ENCODE measurements at regions not wholly inside any gene's neighbourhood (a gene's known extent, or its start where the extent isn't known, plus 50 kb on each side); places are given as distances from the start of the nearest gene placed in this dataset.

GRCh38 chr7:153920897-153921296 is 131.3 kb upstream of the DPP6 start:
- Histone ChIP-seq H2BK120ac (ENCODE audit: low read depth, low read length) (no peak overlapping the region), H4K8ac (ENCODE audit: low read depth in 2 of 2, low read length in 2 of 2) (no peak overlapping the region), H3K27ac (ENCODE audit: insufficient read depth, low read length) (no peak overlapping the region), H3K27me3 (ENCODE audit: control insufficient read depth, insufficient read depth, low read length) (no peaks in the 10 kb centered on the region), H2AK9ac (replicated peaks; ENCODE audit: low read depth, low read length, poor library complexity) (no peak overlapping the region), H3K14ac (replicated peaks; ENCODE audit: low read depth, low read length) (no peak overlapping the region), H4K5ac (ENCODE audit: low read depth, low read length) (no peak overlapping the region), H2BK15ac (ENCODE audit: low read depth, low read length) (no peak overlapping the region), H2AK5ac (ENCODE audit: low read depth, low read length) (no peak overlapping the region), H4K20me1 (ENCODE audit: insufficient read depth, low read length) (no peaks in the 10 kb centered on the region), H2BK20ac (ENCODE audit: low read depth, low read length) (no peak overlapping the region), H3K18ac (ENCODE audit: low read depth, low read length) (no peak overlapping the region), H3K56ac (ENCODE audit: extremely low read depth, insufficient read depth, low read length) (no peak overlapping the region), H3K9ac (ENCODE audit: low read depth, low read length) (no peak overlapping the region), H3K9me3 (ENCODE audit: control insufficient read depth, insufficient read depth, low read length) (peaks cover 29% of the 10 kb centered on the region), H2AFZ (replicated peaks; ENCODE audit: low read length, poor library complexity) (no peak overlapping the region), H3K9me1 (ENCODE audit: insufficient read depth, low read length) (no peaks in the 10 kb centered on the region), H3K4me2 (ENCODE audit: low read depth, low read length) (no peak overlapping the region), H3K4ac (ENCODE audit: low read depth, low read length) (no peak overlapping the region), H2BK5ac (ENCODE audit: low read depth, low read length, poor library complexity, severe bottlenecking) (no peak overlapping the region), H3K36me3 (ENCODE audit: control insufficient read depth, insufficient read depth, low read length) (no peaks in the 10 kb centered on the region), H3K23ac (ENCODE audit: low read depth, low read length) (no peak overlapping the region), H3K4me3 (ENCODE audit: insufficient read depth, low read depth, low read length) (no peak overlapping the region), H4K91ac (ENCODE audit: insufficient read depth, low read depth, low read length) (no peak overlapping the region), H3K79me1 (ENCODE audit: low read depth in 1 of 2, low read length in 2 of 2) (no peaks in the 10 kb centered on the region), H3K4me1 (ENCODE audit: control insufficient read depth, insufficient read depth, low read length) (no peaks in the 10 kb centered on the region)
- dilution Hi-C loops (cut with HindIII; ENCODE audit: low sequenced_read_pairs, unreplicated experiment), result no loop called here
- CTCF ChIA-PET, result no interaction called here
- DNase-seq (no peak), ATAC-seq (ENCODE audit: low read depth) (no peak)
- no TSS peak for BruUV-seq (replicated peaks)
- POLR2A ChIA-PET (ENCODE audit: unreplicated experiment), result no interaction called here
- in situ Hi-C loops (cut with MboI; ENCODE audit: low sequenced_read_pairs), result no loop called here
- 14% methylated on average over 1 of the region's 5 CpGs; no CpG with 5 or more reads in 1 of the 2 experiments for WGBS, 2 experiments (ENCODE audit: extremely low coverage in 2 of 2, insufficient read length in 1 of 2)
- TF ChIP-seq RAD21 (IDR thresholded peaks at IDR 0.05; ENCODE audit: low read length) (no peak), MAZ (IDR thresholded peaks at IDR 0.05; ENCODE audit: borderline replicate concordance, low read depth, low read length) (no peak), NFE2L2 (IDR thresholded peaks at IDR 0.05; ENCODE audit: low read depth, low read length) (no peak), CHD1 (IDR thresholded peaks at IDR 0.05; ENCODE audit: low read depth, low read length) (no peak), FOS (IDR thresholded peaks at IDR 0.05; ENCODE audit: low read depth, low read length) (no peak), CEBPB (IDR thresholded peaks at IDR 0.05; ENCODE audit: low read depth, low read length) (no peak), MXI1 (IDR thresholded peaks at IDR 0.05; ENCODE audit: borderline replicate concordance, low read depth, low read length) (no peak), SMC3 (IDR thresholded peaks at IDR 0.05; ENCODE audit: low read depth, low read length) (no peak)
- intact Hi-C loops (cut with micrococcal nuclease), result no loop called here
